GM18873 (cell line): ENCODE measurements at regions not wholly inside any gene's neighbourhood (a gene's known extent, or its start where the extent isn't known, plus 50 kb on each side); places are given as distances from the start of the nearest gene placed in this dataset.

ENCODE experiments used
- ATAC-seq: cut with Tn5 transposase; IDR thresholded peaks from one replicate; pipeline ENCODE4 v1.9.1; 2021; ENCODE audit warnings: mild to moderate bottlenecking, moderate library complexity, moderate number of reproducible peaks; ENCODE audit not compliant: unreplicated experiment, low FRiP score

DNA sequence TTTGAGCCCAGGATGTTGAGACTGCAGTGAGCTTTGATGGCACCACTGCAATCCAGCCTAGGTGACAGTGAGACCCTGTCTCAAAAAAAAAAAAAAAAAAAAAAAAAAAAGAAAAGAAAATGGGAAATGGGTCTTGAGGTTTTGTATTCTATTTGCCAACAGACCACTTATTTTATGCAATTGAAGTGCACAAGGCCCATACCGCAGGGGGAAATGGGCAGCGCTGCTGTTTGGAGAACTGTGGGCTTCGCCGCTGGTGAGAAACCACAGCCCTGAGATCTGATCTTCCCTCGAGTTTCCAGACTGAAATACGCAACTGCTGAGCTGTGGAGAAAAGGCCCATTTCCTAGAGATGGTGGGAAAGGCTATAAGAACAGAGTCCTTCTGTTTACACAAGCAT is 512.0 kb downstream of the TCERG1L start:
- no peak for ATAC-seq

DNA sequence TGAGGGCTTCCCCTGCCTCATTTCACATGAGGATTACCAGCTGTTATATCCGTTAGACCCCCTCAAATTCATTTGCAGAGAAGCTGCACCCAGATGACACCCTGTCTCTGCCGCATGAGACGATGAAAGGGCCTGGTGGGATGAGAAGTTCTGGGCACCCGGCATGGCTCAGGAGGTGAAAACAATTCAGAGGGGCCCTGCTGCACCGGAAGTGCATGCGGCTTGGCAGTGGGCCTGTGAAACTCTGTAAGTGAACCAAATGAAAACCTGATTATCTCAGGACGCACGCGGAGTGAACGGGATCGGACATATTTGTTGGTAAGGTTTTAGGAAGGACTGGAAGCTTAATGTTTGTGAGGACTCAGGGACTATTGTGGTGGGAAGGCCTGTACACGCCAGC is 511.2 kb downstream of the TCERG1L start:
- ATAC-seq = no peak

DNA sequence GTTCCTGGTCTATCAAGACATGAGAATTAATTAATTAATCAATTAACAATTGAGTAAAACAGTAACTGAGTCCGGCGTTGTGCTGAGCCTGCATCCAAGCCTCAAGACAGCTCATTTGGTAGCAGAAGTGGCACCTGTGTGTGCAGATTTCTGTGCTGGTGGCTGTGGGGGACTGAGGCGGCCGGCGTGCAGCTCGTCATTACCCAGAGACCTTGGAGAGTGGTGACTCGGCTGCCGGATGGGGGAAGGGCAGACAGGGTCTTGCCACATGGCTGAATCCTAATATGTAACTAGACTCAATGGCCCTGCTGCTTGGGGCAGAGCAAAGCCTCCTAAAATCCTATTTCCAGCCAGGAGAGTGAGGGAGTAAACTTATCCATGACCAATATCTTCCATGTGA is 510.2 kb downstream of the TCERG1L start:
- no peak for ATAC-seq

DNA sequence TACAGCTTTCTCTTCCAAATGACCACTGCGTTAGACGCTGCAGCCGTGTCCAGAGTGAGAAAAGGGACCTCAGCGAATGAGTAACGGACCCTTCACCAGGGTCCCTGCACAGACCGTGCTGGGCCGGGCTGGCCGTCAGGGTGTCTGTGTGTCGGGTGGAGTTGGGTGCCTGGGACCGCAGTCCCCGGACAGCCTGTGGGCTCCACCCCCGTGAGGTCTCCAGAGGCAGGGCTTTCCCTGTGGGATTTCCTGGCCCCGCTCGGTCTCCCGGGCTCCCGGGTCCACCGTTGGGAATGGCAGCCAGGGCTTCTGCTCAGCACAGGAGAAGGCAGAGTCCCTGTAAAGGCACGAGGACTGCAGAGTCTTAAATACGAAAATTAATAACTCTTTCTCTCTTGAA is 509.7 kb downstream of the TCERG1L start:
- no peak for ATAC-seq

DNA sequence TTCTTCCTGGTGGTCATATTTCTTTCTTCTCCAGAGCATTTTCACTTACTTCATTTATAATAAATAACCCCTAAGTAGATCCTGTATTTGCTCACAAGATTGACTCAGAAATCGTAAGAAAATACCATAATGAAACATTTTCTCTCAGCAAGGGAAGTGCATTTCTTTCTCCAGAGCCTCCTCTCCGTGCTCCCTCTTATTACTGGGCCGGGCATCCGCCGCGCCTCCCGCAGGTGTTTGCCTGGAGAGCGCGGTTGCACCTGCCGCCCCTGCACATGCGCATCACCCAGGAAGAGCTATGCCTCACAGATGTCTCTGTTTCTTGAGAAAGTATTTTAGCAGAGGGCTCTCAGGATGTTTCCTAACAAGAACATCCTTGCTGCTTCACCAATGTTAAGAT is 509.2 kb downstream of the TCERG1L start:
- no peak for ATAC-seq

DNA sequence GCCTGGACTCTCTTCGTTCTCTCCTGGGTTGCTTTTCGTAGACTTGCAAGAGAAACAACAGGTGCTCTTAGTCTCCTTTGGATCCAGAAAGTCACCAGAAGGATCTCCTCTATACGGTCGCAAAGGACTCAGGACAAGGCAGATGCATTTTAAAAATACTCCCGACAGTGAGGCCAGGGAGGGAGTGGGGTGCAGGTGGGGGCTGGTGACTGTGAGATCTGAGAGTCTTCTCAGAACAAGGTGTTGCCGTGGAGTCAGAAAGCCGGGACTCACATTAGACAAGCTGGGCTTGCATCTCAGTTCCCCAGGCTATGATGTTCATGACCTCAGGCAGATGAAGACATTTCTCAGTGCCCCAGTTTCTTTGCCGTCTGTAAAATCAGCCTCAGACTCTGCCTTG is 507.2 kb downstream of the TCERG1L start:
- ATAC-seq = no peak

DNA sequence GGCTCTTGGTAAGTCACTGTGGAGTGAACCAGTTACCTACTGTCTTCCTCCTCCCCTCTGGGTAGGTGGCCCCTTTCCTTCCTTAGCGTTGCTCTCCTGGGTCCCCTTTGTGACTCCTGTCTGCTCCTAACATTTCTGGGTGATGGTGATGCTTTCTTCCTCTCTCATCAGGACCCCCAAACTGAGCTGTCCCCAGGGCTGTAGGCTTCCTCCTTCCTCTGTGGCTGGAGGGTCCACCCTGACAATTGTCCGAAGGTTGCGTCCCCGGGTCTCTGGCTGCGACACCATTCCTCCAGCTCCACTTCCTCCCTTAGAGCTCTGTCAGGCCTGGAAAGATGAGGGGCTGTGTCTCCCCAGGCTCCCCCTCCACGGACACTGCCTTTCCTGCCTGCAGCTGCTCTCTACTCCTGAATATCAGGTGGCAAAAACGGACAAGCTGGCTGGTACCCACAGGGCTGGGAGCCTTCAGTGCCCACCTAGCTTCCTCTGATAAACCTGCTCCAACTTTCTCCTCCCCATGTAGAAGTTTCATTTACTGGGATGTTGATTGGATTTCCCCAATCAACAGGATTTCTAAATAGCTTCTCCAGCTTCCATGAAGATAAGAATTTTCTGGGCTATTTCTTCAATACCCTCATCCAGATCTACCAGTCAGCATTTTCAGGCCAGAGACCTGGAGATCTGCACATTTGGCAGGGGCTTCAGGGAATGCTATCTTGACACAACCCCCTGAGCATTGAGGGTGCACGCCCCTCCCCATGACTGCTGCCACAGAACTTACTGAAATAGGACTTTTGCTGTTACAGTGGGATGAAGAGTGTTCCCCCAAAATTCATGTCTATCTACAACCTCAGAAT is 506.5 kb downstream of the TCERG1L start:
- ATAC-seq = no peak

DNA sequence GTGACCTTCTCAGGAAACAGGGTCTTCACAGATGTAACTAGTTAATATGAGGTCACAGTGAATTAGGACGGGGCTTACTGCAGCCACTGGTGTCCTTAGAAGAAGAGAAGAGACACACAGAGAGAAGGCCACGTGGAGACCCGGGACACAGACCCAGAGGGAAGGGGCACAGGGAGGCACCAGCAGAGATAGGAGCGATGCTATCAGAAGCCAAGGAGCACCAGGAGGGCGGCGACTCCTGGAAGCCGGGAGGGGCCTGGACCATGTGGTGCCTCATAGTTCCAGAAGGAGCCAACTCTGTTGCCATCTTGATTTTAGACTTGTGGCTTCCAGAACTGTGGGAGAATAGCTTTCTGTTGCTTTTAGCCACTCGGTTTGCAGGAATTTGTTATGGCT is 505.9 kb downstream of the TCERG1L start:
- ATAC-seq = no peak

DNA sequence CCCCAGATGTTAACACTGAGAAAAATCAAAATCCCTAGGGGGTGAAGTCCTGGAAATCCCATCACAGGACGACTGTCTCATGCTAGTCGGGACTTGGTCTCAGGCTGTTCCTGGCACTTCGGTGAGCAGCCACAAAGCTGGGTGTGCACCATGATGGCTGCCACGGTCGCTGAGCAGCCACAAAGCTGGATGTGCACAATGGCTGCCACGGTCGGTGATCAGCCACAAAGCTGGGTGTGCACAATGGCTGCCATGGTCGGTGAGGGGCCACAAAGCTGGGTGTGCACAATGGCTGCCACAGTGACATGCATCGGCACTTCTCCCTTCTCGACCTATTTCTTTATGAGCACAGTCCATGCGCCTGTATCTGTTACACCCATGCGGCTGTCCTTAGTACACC is 505.1 kb downstream of the TCERG1L start:
- no peak for ATAC-seq

DNA sequence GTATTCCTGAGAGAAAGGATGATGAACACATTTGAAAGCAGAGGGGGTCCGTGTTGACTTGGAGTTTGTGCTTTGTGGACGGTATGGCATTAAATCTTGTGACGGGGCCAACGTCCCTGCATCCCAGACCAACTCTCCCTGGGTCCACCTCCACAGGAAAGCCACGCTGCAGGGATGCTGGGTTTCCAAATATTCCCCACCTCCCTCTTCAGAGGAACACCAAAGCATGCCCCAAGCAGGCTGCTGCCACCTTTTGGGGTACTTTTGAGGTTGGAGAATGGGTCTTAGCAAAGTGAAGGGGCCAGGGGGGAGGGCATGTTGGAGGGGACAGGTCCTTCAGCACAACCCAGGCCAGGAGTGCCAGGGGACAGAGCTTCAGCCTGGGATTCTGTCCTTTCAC is 504.4 kb downstream of the TCERG1L start:
- ATAC-seq = no peak

DNA sequence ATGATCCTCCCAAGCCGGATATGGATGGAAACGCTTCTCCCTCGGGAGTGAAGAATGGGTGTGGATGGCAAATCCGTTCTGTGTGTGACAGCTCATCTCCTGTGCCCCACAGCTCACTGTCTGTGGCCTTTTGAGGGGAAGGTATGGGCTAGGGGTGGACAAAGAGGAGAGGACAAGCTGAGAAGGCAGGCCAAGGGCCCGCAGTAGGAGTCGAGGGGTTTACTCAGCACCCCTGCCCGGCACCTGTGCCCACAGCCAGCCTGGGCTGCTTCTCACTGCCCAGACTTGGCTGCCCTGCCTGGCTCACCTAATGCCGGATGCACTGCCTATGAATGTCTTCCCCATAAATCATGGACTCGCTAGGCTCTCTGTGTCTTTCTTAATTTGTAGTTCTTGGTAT is 503.8 kb downstream of the TCERG1L start:
- ATAC-seq = no peak

DNA sequence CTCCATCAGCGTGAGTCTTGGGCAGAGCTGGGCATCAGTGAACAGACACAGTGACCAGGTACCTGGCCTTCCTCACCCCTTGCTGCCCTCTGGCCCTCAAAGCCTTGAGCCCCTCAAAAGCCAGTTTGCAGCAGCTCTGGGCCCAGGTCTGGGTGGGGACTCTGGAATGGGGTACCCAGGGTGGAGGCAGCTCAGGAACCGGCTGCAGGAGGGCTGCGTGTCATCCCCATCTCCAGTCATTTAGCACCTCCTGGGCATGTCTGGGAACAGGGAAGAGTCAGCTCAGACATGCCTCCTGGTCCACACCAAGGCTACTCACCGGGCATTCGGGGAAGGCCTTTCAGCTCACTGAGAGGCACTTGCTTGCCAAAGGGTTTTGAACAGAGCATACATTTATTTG is 503.3 kb downstream of the TCERG1L start:
- ATAC-seq = no peak

DNA sequence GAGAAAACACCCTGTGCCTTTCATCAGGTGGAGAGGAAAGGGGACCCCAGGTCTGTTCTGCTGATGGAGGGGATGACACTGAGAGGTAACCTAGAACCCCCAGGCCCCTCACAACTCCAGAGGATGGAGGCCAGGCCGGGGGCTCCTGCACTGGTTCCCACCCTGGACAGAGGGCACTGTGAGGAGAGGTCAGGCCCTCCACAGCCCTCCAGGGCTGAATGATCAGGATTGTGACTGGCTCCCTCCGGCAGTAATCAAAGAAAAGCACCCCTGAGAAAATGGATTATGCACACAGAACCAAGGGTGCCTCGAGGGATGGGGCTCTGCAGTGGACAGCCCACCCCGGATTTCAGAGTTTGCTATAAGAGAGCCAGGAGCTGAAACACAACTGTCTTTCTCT is 502.8 kb downstream of the TCERG1L start:
- ATAC-seq = no peak

DNA sequence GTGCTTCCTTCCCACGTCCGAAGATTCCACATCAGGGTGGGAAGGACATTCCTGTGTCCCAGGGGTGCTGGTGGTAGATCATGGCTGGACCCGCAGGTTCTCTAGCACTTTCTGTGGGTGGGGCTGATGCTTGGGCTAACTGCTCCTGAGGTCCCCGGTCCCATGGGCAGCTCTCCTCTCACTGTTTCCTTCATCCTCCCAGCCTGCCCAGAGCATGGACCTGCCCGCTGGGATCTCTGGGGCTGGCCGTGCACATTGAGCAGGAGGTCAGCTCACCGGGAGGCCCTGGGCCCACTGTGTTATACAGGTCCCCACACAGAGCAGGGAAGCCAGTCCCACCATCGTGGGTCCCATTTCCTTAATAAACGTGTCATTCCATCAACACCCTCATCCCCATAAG is 502.3 kb downstream of the TCERG1L start:
- no peak for ATAC-seq

DNA sequence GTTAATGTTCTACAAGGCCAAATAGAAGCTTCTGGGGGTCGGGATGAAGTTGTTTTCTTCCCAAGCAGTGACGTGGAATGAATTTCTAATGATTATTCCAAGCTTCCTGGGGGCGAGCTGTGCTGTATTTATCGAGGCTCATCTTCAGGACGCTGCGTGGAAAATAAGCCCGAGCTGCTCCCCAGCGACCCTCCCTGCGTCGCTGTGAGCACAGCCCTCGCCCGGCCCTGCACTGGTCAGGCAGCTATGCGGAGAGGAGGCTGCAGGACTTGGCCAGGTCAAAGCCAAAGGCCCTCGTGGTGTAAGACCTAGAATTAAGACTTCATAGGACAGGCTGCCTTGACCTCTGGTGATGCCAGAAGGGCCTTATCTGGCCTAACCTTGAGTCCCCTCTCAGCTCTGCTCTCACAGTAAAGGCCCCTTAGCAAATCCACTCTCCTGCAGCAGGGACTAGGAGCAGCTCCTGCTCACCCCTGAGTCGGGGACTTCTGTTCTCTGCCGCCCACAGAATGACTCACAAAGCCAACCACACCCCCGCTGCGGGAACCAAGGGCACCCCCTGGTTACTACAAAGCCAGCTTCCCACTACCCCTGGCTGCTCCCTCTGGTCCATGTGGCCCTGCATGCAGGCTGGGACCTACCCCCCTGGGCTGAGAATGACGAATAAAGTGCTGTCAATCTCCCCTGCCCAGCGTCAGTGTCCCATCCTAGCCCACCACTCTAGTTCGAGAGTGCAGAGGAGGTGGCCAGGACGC is 501.6 kb downstream of the TCERG1L start:
- no peak for ATAC-seq

DNA sequence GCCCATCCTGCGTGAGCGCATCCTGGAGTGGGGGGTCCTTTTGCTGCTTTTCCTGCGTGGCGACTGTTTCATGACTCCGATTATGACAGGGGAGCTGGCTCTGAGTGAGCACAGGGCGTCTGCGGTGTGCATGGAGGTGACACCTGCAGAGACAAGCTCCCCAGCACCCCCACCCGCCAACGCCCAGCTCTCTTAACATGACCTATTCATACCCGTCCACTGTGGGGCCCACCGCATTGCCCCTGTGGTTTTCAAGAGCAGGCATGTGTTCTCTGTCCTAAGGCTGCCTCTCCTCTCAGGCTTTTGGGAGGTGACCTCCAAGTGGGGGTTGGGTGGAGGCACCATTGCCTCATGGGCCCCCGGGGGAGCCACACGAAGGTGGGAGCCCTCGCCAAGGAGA is 500.7 kb downstream of the TCERG1L start:
- ATAC-seq = no peak

DNA sequence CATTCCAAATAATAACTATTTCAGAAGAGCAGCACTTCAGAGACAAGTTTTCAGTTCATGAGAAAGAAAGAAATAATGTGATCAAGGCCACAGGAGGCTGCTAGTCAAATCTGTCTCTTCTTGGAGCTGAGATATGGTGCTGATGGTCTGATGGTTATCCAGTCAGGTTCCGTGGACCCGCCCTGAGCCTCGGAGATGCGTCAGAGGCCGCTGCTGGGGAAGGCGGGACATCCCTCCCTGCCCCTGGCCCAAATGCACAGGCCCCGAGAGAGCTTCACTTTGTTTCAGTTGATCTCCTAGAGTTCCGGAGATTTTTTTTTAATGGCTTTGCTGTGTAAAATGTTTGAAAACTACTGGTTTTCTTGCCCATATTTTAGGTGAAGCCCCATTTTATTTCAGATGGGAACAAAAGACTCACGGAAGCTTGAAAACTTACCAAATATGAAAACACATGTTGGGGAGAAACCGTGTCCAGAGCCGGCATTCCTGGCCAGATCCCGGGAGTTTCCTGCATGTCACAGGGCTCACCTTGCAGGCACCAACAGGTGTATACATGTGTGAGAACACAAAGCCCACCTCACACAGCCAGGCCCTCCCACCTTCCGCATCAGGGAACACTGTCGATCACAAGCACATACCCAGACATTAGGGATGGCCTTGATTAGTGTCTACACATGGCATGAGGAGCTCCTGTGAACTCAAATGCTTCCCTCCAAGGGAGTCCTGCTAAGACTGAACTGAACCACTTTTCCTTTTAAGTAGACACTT is 499.0 kb downstream of the TCERG1L start:
- ATAC-seq = no peak

DNA sequence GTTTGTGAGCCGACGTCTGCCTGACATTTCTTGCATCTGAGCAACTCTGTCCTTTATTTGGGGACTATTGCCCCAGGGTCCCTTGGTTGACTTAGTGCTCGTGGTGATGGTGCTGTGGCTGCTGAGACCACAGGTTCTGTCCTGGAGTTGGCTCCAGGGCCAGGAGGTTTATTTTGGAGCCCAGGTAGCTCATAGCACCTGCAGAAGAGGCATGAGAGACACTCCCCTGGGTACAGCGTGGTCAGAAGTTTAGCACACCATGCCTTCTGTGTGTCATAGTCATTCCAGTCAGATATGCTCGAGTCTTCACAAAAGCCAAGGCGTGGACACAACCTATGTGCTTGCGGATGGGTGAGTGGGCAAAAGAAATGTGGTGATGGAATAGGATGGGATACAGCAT is 496.9 kb downstream of the TCERG1L start:
- ATAC-seq = no peak

DNA sequence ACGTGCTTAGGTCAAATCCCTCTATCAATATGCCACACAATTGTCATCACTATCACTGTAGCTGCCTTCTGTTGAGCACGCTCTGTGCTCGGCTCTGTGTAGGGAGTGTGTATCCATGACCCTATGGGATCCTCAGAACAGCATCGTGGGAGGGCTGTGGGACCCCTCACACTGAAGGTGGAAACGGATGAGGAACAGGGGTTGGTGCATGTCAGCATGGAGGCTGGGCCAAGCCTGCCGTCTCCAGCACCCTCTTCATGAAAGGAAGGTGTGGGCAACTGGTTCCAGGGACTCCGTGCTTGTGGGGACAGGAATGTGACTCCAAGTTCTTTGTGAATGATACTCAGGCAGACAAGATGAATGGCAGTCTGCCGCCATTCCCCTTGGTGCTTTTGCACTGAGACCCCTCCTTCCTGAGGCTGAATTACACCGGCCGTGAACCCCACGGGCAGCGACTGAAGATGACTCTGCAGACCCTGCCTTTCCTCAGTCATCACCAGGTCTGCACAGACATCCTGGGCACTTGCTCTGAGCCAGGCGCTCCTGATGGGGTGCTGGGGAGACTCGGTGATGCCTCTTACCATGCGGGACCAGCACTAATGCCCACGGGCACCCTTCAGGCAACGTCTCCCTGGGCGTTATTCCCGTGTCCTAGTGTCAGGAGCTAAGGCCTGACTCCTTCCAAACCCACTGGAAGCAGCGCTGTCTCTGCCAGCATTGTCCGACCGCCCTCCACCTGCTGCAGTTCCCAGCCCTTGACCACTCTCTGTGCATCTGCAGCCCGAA is 495.2 kb downstream of the TCERG1L start:
- ATAC-seq = no peak

DNA sequence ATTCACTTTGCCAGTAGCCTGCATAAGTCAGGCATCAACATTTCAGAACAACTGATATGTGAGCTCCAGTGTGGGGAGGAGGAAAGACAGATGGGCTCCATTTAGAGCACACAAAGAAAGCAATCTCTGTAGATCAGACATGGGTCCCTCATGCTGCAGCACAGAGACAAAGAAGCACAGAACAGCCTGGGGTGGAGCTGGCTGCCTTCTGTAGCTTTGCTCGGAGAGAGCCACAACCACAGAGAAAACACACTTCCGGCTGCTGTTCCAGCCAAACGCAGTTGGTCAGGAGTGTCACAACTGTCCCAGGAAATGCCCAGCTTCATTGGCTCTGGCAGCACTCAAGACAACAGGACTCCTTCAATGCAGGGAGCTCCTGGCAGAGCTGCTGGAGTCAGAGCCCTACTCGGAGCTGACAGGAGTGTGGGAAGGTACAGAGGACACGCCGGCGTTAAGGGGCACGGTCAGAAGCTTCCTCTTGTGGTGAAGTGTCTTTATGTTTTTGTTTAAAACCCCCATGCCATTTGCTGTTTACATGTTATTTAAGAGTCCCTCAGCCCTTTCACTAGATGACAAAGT is 494.4 kb downstream of the TCERG1L start:
- ATAC-seq = no peak
